IMR-90 (cell line): ENCODE measurements at regions not wholly inside any gene's neighbourhood (a gene's known extent, or its start where the extent isn't known, plus 50 kb on each side); places are given as distances from the start of the nearest gene placed in this dataset.

Source experiments
- ATAC-seq: fragments of 200-7000 bp; cut with Tn5 transposase; 2 replicates; pipeline ENCODE4 v1.9.1; 2020; ENCODE audit warnings: low read depth, mild to moderate bottlenecking, moderate library complexity
- BruUV-seq: library from RNA; stranded (reverse); fragments of 400-500 nt; replicated peaks from 2 replicates; lab custom pipeline; 2021; lab: Mats Ljungman, UMichigan
- CTCF ChIA-PET: fragments of 300-600 bp; formaldehyde crosslinking; extraction: SDS; loops from one replicate; lab custom pipeline; 2021; ENCODE audit warnings: antibody characterized with exemption; lab: Yijun Ruan, JAX
- POLR2A ChIA-PET: fragments of 300-600 bp; sonication (Branson Sonifier 250); formaldehyde crosslinking; loops from one replicate; lab custom pipeline; 2022; ENCODE audit warnings: antibody characterized with exemption; ENCODE audit not compliant: unreplicated experiment; lab: Charles Lee
- DNase-seq: peaks from one replicate; pipeline ENCODE4 v3.0.0; 2013
- H2AFZ ChIP-seq: replicated peaks from 2 replicates; pipeline ENCODE3; 2013; ENCODE audit warnings: low read length, mild to moderate bottlenecking; ENCODE audit not compliant: poor library complexity
- H2AK5ac ChIP-seq: 2 replicates; pipeline ENCODE4 v1.6.1; 2013; ENCODE audit warnings: low read depth, low read length, inconsistent platforms
- H2AK9ac ChIP-seq: replicated peaks from 2 replicates; pipeline ENCODE3; 2013; ENCODE audit warnings: mild to moderate bottlenecking, low read depth, low read length, moderate library complexity; ENCODE audit not compliant: poor library complexity
- H2BK120ac ChIP-seq: 2 replicates; pipeline ENCODE4 v1.6.1; 2013; ENCODE audit warnings: low read depth, low read length, inconsistent platforms
- H2BK15ac ChIP-seq: 3 replicates; pipeline ENCODE4 v1.6.1; 2013; ENCODE audit warnings: low read depth, low read length, inconsistent platforms
- H2BK20ac ChIP-seq: 2 replicates; pipeline ENCODE4 v1.6.1; 2013; ENCODE audit warnings: low read depth, mild to moderate bottlenecking, inconsistent platforms, low read length, moderate library complexity
- H2BK5ac ChIP-seq: 2 replicates; pipeline ENCODE4 v1.6.1; 2013; ENCODE audit warnings: mild to moderate bottlenecking, low read depth, low read length, inconsistent platforms; ENCODE audit not compliant: poor library complexity, severe bottlenecking
- H3K14ac ChIP-seq: replicated peaks from 2 replicates; pipeline ENCODE4 v1.6.1; 2013; ENCODE audit warnings: low read depth, low read length, inconsistent platforms
- H3K18ac ChIP-seq: 2 replicates; pipeline ENCODE4 v1.6.1; 2013; ENCODE audit warnings: low read depth, low read length, control low read depth
- H3K23ac ChIP-seq: 2 replicates; pipeline ENCODE4 v1.6.1; 2013; ENCODE audit warnings: low read depth, low read length, inconsistent platforms
- H3K27ac ChIP-seq: 2 replicates; pipeline ENCODE4 v1.5.1; 2013; ENCODE audit warnings: mild to moderate bottlenecking, control low read depth, low read length; ENCODE audit not compliant: insufficient read depth
- H3K27me3 ChIP-seq: 2 replicates; pipeline ENCODE4 v1.6.1; 2013; ENCODE audit warnings: low read length; ENCODE audit not compliant: control insufficient read depth, insufficient read depth
- H3K36me3 ChIP-seq: 2 replicates; pipeline ENCODE4 v1.6.1; 2013; ENCODE audit warnings: low read length, mixed read lengths; ENCODE audit not compliant: control insufficient read depth, insufficient read depth
- H3K4ac ChIP-seq: 2 replicates; pipeline ENCODE4 v1.6.1; 2013; ENCODE audit warnings: low read depth, low read length, inconsistent platforms
- H3K4me1 ChIP-seq: 2 replicates; pipeline ENCODE4 v1.6.1; 2013; ENCODE audit warnings: low read length, mixed read lengths; ENCODE audit not compliant: control insufficient read depth, insufficient read depth
- H3K4me2 ChIP-seq: 2 replicates; pipeline ENCODE4 v1.6.1; 2013; ENCODE audit warnings: low read depth, mild to moderate bottlenecking, control low read depth, low read length, moderate library complexity
- H3K4me3 ChIP-seq: 2 replicates; pipeline ENCODE4 v1.5.1; 2013; ENCODE audit warnings: low read depth, mild to moderate bottlenecking, control low read depth, low read length, moderate library complexity; ENCODE audit not compliant: insufficient read depth
- H3K56ac ChIP-seq: 2 replicates; pipeline ENCODE4 v1.6.1; 2013; ENCODE audit warnings: low read length, inconsistent platforms; ENCODE audit not compliant: insufficient read depth; ENCODE audit errors: extremely low read depth
- H3K79me1 ChIP-seq, 2 experiments: 2 replicates each; pipeline ENCODE4 v1.6.1; 2013; ENCODE audit warnings: low read length in 2 of 2, inconsistent platforms in 1 of 2, low read depth in 1 of 2
- H3K9ac ChIP-seq: 2 replicates; pipeline ENCODE4 v1.6.1; 2013; ENCODE audit warnings: low read depth, low read length, control low read depth
- H3K9me1 ChIP-seq: 2 replicates; pipeline ENCODE4 v1.6.1; 2013; ENCODE audit warnings: low read length, inconsistent platforms; ENCODE audit not compliant: insufficient read depth
- H3K9me3 ChIP-seq: 2 replicates; pipeline ENCODE4 v1.6.1; 2013; ENCODE audit warnings: low read length; ENCODE audit not compliant: control insufficient read depth, insufficient read depth
- H4K20me1 ChIP-seq: 2 replicates; pipeline ENCODE4 v1.6.1; 2013; ENCODE audit warnings: low read length, inconsistent platforms; ENCODE audit not compliant: insufficient read depth
- H4K5ac ChIP-seq: 2 replicates; pipeline ENCODE4 v1.6.1; 2013; ENCODE audit warnings: mild to moderate bottlenecking, low read depth, low read length, control low read depth
- H4K8ac ChIP-seq, 2 experiments: 2 replicates each; pipeline ENCODE4 v1.6.1; 2013; ENCODE audit warnings: low read depth in 2 of 2, low read length in 2 of 2, control low read depth in 1 of 2, inconsistent platforms in 1 of 2
- H4K91ac ChIP-seq: 2 replicates; pipeline ENCODE4 v1.6.1; 2013; ENCODE audit warnings: low read depth, low read length, inconsistent platforms; ENCODE audit not compliant: insufficient read depth
- BHLHE40 ChIP-seq: fragments of 150-350 bp; IDR thresholded peaks from 2 replicates; pipeline ENCODE4 v1.6.1; 2016; ENCODE audit warnings: mild to moderate bottlenecking, low read depth, low read length
- CEBPB ChIP-seq: IDR thresholded peaks from 2 replicates; pipeline ENCODE4 v1.6.1; 2012; ENCODE audit warnings: low read depth, low read length, improper control_type of control experiment
- CHD1 ChIP-seq: IDR thresholded peaks from 2 replicates; pipeline ENCODE4 v1.6.1; 2012; ENCODE audit warnings: low read depth, low read length, improper control_type of control experiment
- FOS ChIP-seq: fragments of 150-350 bp; IDR thresholded peaks from 2 replicates; pipeline ENCODE4 v1.6.1; 2016; ENCODE audit warnings: low read depth, low read length
- MAFK ChIP-seq: IDR thresholded peaks from 2 replicates; pipeline ENCODE4 v1.6.1; 2012; ENCODE audit warnings: low read depth, low read length, improper control_type of control experiment
- MAZ ChIP-seq: IDR thresholded peaks from 2 replicates; pipeline ENCODE4 v1.6.1; 2012; ENCODE audit warnings: low read depth, mild to moderate bottlenecking, low read length, improper control_type of control experiment, moderate library complexity, borderline replicate concordance
- MXI1 ChIP-seq: IDR thresholded peaks from 2 replicates; pipeline ENCODE4 v1.6.1; 2012; ENCODE audit warnings: low read depth, mild to moderate bottlenecking, low read length, moderate library complexity, borderline replicate concordance
- NFE2L2 ChIP-seq: fragments of 150-350 bp; IDR thresholded peaks from 2 replicates; pipeline ENCODE4 v1.6.1; 2016; ENCODE audit warnings: low read depth, mild to moderate bottlenecking, low read length
- RAD21 ChIP-seq: IDR thresholded peaks from 2 replicates; pipeline ENCODE4 v1.6.1; 2012; ENCODE audit warnings: low read length, improper control_type of control experiment
- RFX5 ChIP-seq: IDR thresholded peaks from 2 replicates; pipeline ENCODE4 v1.8.0; 2012; ENCODE audit warnings: low read depth, mild to moderate bottlenecking, low read length, moderate library complexity
- SMC3 ChIP-seq: fragments of 150-350 bp; IDR thresholded peaks from 2 replicates; pipeline ENCODE4 v1.6.1; 2016; ENCODE audit warnings: low read depth, mild to moderate bottlenecking, antibody characterized with exemption, low read length, moderate library complexity
- WGBS, 2 experiments: methylation state at CpG; one replicate each; pipeline versions ENCODE4 v1.1.5 to v1.1.7; 2013; ENCODE audit warnings: missing lambda C conversion rate in 2 of 2; ENCODE audit not compliant: insufficient read length in 1 of 2; ENCODE audit errors: extremely low coverage in 2 of 2; 5-methylcytosine and 5-hydroxymethylcytosine counted together
- dilution Hi-C: fragments of 300-500 bp; cut with HindIII; formaldehyde crosslinking; loops from one replicate; pipeline ENCODE4 v1.14.3; 2018; ENCODE audit warnings: low sequenced_read_pairs; ENCODE audit not compliant: unreplicated experiment
- in situ Hi-C: fragments of 300-500 bp; cut with MboI; formaldehyde crosslinking; loops from 3 replicates; pipeline ENCODE4 v1.14.3; 2019; ENCODE audit warnings: low sequenced_read_pairs, inconsistent platforms, mixed read lengths
- intact Hi-C: fragments of 100-400 bp; cut with micrococcal nuclease; formaldehyde crosslinking; loops from 2 replicates; pipeline ENCODE4 v1.10.0; 2022
- TF ChIP-seq, protein P1 (sequence below): conservative IDR thresholded peaks from 2 replicates; pipeline ENCODE4 v1.5.1; 2012; ENCODE audit warnings: mild to moderate bottlenecking, low read depth, low read length, improper control_type of control experiment
- TF ChIP-seq, protein P2 (sequence below): fragments of 150-350 bp; IDR thresholded peaks from 2 replicates; pipeline ENCODE4 v1.6.1; 2017; ENCODE audit warnings: mild to moderate bottlenecking, antibody characterized with exemption, low read length, low read depth
- TF ChIP-seq, protein P3 (sequence below): fragments of 150-350 bp; IDR thresholded peaks from 2 replicates; pipeline ENCODE4 v1.6.1; 2016; ENCODE audit warnings: low read depth, mild to moderate bottlenecking, low read length, moderate library complexity, borderline replicate concordance

- Histone ChIP-seq H4K20me1 (no peaks in the 10 kb centered on the region), H3K9ac (no peak overlapping the region), H3K18ac (no peak overlapping the region), H2BK5ac (no peak overlapping the region), H3K4me2 (no peak overlapping the region), H2BK120ac (no peak overlapping the region), H3K9me1 (no peaks in the 10 kb centered on the region), H3K79me1 (no peaks in the 10 kb centered on the region), H4K8ac (no peak overlapping the region), H4K91ac (no peak overlapping the region), H2AK9ac (no peak overlapping the region), H2AFZ (no peak overlapping the region), H3K14ac (no peak overlapping the region), H2AK5ac (no peak overlapping the region), H3K27ac (no peak overlapping the region), H2BK15ac (no peak overlapping the region), H3K4ac (no peak overlapping the region), H3K4me3 (no peak overlapping the region), H3K56ac (no peak overlapping the region), H2BK20ac (no peak overlapping the region), H4K5ac (no peak overlapping the region), H3K36me3 (no peaks in the 10 kb centered on the region), H3K23ac (no peak overlapping the region), H3K27me3 (peaks cover 21% of the 10 kb centered on the region), H3K4me1 (peaks cover 2% of the 10 kb centered on the region; the same call in 1 of the 2 replicates), H3K9me3 (no peaks in the 10 kb centered on the region)
- ATAC-seq (no peak), DNase-seq (no peak)
- no CpG with 5 or more reads among the region's 3 CpGs for WGBS, 2 experiments
- no TSS peak for BruUV-seq
- dilution Hi-C loops, result no loop called here
- intact Hi-C loops, result no loop called here
- in situ Hi-C loops, result no loop called here
- POLR2A ChIA-PET, result no interaction called here
- CTCF ChIA-PET, result no interaction called here
- TF ChIP-seq, protein P1, sequence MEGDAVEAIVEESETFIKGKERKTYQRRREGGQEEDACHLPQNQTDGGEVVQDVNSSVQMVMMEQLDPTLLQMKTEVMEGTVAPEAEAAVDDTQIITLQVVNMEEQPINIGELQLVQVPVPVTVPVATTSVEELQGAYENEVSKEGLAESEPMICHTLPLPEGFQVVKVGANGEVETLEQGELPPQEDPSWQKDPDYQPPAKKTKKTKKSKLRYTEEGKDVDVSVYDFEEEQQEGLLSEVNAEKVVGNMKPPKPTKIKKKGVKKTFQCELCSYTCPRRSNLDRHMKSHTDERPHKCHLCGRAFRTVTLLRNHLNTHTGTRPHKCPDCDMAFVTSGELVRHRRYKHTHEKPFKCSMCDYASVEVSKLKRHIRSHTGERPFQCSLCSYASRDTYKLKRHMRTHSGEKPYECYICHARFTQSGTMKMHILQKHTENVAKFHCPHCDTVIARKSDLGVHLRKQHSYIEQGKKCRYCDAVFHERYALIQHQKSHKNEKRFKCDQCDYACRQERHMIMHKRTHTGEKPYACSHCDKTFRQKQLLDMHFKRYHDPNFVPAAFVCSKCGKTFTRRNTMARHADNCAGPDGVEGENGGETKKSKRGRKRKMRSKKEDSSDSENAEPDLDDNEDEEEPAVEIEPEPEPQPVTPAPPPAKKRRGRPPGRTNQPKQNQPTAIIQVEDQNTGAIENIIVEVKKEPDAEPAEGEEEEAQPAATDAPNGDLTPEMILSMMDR, result no peak
- TF ChIP-seq MAZ (no peak), NFE2L2 (no peak), CEBPB (no peak), BHLHE40 (no peak), FOS (no peak), MXI1 (no peak), CHD1 (no peak), SMC3 (no peak), MAFK (no peak), RFX5 (no peak), RAD21 (no peak)
- TF ChIP-seq, protein P2, sequence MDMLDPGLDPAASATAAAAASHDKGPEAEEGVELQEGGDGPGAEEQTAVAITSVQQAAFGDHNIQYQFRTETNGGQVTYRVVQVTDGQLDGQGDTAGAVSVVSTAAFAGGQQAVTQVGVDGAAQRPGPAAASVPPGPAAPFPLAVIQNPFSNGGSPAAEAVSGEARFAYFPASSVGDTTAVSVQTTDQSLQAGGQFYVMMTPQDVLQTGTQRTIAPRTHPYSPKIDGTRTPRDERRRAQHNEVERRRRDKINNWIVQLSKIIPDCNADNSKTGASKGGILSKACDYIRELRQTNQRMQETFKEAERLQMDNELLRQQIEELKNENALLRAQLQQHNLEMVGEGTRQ, result no peak
- TF ChIP-seq, protein P3, sequence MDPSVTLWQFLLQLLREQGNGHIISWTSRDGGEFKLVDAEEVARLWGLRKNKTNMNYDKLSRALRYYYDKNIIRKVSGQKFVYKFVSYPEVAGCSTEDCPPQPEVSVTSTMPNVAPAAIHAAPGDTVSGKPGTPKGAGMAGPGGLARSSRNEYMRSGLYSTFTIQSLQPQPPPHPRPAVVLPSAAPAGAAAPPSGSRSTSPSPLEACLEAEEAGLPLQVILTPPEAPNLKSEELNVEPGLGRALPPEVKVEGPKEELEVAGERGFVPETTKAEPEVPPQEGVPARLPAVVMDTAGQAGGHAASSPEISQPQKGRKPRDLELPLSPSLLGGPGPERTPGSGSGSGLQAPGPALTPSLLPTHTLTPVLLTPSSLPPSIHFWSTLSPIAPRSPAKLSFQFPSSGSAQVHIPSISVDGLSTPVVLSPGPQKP, result no peak
These were observed 76.1 kb downstream of the CHRD start for GRCh38 chr3:184455991-184456390.
